CD14-positive monocyte (primary cell): ENCODE measurements at regions not wholly inside any gene's neighbourhood (a gene's known extent, or its start where the extent isn't known, plus 50 kb on each side); places are given as distances from the start of the nearest gene placed in this dataset.

Experiments used
- DNase-seq, 3 donors: peaks; one replicate each; pipeline ENCODE4 v3.0.0-alpha.2; 2011 to 2022
- H2AFZ ChIP-seq: 2 replicates; pipeline ENCODE4 v1.6.0; 2012; ENCODE audit warnings: mild to moderate bottlenecking, low read depth, low read length, inconsistent platforms; ENCODE audit not compliant: insufficient read depth, poor library complexity, severe bottlenecking
- H3K27ac ChIP-seq, 2 donors: 1 replicate in 1 of 2; 2 replicates in 1 of 2; pipeline ENCODE4 v1.5.1; 2012 to 2013; ENCODE audit warnings: low read length in 2 of 2, control low read depth in 1 of 2, inconsistent platforms in 1 of 2, low read depth in 1 of 2, mild to moderate bottlenecking in 1 of 2
- H3K27me3 ChIP-seq, 2 donors: one replicate each; pipeline versions ENCODE4 v1.6.0 to v1.6.1; 2011 to 2013; ENCODE audit warnings: low read length in 2 of 2; ENCODE audit not compliant: control insufficient read depth in 2 of 2, insufficient read depth in 2 of 2
- H3K36me3 ChIP-seq, 2 donors: replicated peaks in 1 of 2; 1 replicate in 1 of 2; 2 replicates in 1 of 2; pipeline versions ENCODE4 v1.5.1 to v1.6.1; 2012 to 2013; ENCODE audit warnings: low read length in 2 of 2, control low read depth in 1 of 2, inconsistent platforms in 1 of 2, mild to moderate bottlenecking in 1 of 2; ENCODE audit not compliant: insufficient read depth in 2 of 2, control insufficient read depth in 1 of 2
- H3K4me1 ChIP-seq, 2 donors: 1 replicate in 1 of 2; 2 replicates in 1 of 2; pipeline versions ENCODE4 v1.5.1 to v1.6.1; 2012 to 2013; ENCODE audit warnings: low read length in 2 of 2, control low read depth in 1 of 2, inconsistent platforms in 1 of 2, mild to moderate bottlenecking in 1 of 2, moderate library complexity in 1 of 2; ENCODE audit not compliant: insufficient read depth in 2 of 2, control insufficient read depth in 1 of 2
- H3K4me2 ChIP-seq: replicated peaks from 2 replicates; pipeline ENCODE3; 2012; ENCODE audit warnings: low read length, moderate library complexity, mild to moderate bottlenecking; ENCODE audit not compliant: poor library complexity, severe bottlenecking; ENCODE audit errors: extremely low read depth
- H3K4me3 ChIP-seq, 3 experiments: fragments of 200-600 bp in 1 of 3; sonication (generic) in 1 of 3; replicated peaks in 1 of 3; 1 replicate in 2 of 3; 2 replicates in 1 of 3; pipeline ENCODE4 v1.5.1; 2011 to 2013; ENCODE audit warnings: low read length in 3 of 3, mild to moderate bottlenecking in 3 of 3, control low read depth in 2 of 3, low read depth in 2 of 3, inconsistent platforms in 1 of 3, moderate library complexity in 1 of 3
- H3K79me2 ChIP-seq: 2 replicates; pipeline ENCODE4 v1.6.0; 2012; ENCODE audit warnings: mild to moderate bottlenecking, control low read depth, inconsistent platforms, low read length, moderate library complexity; ENCODE audit not compliant: insufficient read depth
- H3K9ac ChIP-seq: 2 replicates; pipeline ENCODE4 v1.6.0; 2017; ENCODE audit warnings: low read length, mild to moderate bottlenecking; ENCODE audit not compliant: insufficient read depth, poor library complexity, severe bottlenecking
- H3K9me3 ChIP-seq, 2 donors: replicated peaks in 1 of 2; 1 replicate in 1 of 2; 2 replicates in 1 of 2; pipeline versions ENCODE4 v1.5.1 to v1.6.1; 2012 to 2013; ENCODE audit warnings: low read length in 2 of 2, control low read depth in 1 of 2; ENCODE audit not compliant: control insufficient read depth in 1 of 2, insufficient read depth in 1 of 2
- H4K20me1 ChIP-seq: 2 replicates; pipeline ENCODE4 v1.6.0; 2012; ENCODE audit warnings: mild to moderate bottlenecking, low read length, control low read depth, moderate library complexity; ENCODE audit not compliant: insufficient read depth
- H3K27ac Mint-ChIP-seq, 7 donors: one replicate each; pipeline ENCODE4 v1.8.0; 2020; ENCODE audit warnings: mild to moderate bottlenecking in 7 of 7, mixed read lengths in 7 of 7, moderate library complexity in 6 of 7, inconsistent platforms in 2 of 7
- H3K27me3 Mint-ChIP-seq, 3 donors: one replicate each; pipeline ENCODE4 v1.8.0; 2021 to 2022; ENCODE audit warnings: low read depth in 3 of 3, mild to moderate bottlenecking in 3 of 3, mixed read lengths in 3 of 3, moderate library complexity in 3 of 3, inconsistent platforms in 1 of 3
- H3K36me3 Mint-ChIP-seq, 2 donors: one replicate each; pipeline ENCODE4 v1.8.0; 2020; ENCODE audit warnings: mixed read lengths in 2 of 2, inconsistent platforms in 1 of 2, mild to moderate bottlenecking in 1 of 2
- H3K4me1 Mint-ChIP-seq: one replicate; pipeline ENCODE4 v1.8.0; 2020; ENCODE audit warnings: mild to moderate bottlenecking, mixed read lengths
- H3K4me3 Mint-ChIP-seq, 2 donors: one replicate each; pipeline ENCODE4 v1.8.0; 2020; ENCODE audit warnings: mild to moderate bottlenecking in 2 of 2, mixed read lengths in 2 of 2, moderate library complexity in 1 of 2
- H3K9me3 Mint-ChIP-seq, 7 donors: one replicate each; pipeline ENCODE4 v1.8.0; 2020 to 2022; ENCODE audit warnings: mixed read lengths in 7 of 7, mild to moderate bottlenecking in 6 of 7, moderate library complexity in 6 of 7, inconsistent platforms in 2 of 7
- WGBS: methylation state at CpG from one replicate; pipeline ENCODE4 v1.1.5; 2013; ENCODE audit warnings: missing lambda C conversion rate; ENCODE audit not compliant: insufficient coverage; 5-methylcytosine and 5-hydroxymethylcytosine counted together
- intact Hi-C, 2 donors: fragments of 100-400 bp; cut with micrococcal nuclease; formaldehyde crosslinking; loops; one replicate each; pipeline versions ENCODE4 v1.15.0 to v1.15.1; 2023
- TF ChIP-seq, protein P1 (sequence below): fragments of 200-600 bp; IDR thresholded peaks from one replicate; pipeline ENCODE4 v1.8.0; 2022; ENCODE audit warnings: antibody characterized with exemption, mild to moderate bottlenecking

DNA sequence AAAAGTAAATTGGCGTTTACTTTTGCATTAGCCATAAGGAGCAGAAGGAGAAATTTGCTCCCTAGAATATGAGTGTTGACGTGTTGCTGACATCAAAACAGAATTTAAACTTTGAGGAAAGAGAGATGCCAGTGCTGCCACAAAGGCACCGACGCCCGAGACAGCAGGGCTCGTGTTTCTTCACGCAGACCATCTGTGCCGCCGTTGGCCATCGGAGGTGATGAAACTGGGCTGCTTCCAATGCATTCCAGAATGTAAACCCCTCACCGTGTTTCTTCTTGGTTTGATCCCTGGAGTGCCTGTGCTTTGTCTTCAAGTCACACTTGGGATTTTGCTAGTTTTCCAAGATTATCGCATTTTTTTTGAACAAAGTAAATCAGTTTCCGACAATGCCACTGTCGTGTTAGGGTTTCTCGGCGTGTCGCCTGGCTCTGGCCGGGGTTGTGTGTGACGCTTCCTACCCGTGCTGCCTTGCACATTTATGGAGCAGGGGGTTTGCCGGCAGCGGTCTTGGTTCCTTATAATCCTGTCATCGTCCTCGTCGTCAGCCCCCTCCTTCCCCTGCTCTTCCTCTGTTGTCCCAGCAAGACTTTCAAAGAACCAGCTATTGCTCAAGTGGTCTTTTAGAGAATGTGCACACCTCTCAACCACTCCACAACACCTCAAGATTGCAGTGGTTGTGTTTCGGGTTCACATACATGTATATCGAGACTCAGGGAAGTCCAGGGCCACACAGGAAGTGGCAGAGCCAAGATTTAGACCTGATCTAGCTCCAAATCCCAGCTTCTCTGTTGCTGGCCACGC is 103.9 kb downstream of the METRNL start:
- TF ChIP-seq, protein P1, sequence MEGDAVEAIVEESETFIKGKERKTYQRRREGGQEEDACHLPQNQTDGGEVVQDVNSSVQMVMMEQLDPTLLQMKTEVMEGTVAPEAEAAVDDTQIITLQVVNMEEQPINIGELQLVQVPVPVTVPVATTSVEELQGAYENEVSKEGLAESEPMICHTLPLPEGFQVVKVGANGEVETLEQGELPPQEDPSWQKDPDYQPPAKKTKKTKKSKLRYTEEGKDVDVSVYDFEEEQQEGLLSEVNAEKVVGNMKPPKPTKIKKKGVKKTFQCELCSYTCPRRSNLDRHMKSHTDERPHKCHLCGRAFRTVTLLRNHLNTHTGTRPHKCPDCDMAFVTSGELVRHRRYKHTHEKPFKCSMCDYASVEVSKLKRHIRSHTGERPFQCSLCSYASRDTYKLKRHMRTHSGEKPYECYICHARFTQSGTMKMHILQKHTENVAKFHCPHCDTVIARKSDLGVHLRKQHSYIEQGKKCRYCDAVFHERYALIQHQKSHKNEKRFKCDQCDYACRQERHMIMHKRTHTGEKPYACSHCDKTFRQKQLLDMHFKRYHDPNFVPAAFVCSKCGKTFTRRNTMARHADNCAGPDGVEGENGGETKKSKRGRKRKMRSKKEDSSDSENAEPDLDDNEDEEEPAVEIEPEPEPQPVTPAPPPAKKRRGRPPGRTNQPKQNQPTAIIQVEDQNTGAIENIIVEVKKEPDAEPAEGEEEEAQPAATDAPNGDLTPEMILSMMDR = no peak

DNA sequence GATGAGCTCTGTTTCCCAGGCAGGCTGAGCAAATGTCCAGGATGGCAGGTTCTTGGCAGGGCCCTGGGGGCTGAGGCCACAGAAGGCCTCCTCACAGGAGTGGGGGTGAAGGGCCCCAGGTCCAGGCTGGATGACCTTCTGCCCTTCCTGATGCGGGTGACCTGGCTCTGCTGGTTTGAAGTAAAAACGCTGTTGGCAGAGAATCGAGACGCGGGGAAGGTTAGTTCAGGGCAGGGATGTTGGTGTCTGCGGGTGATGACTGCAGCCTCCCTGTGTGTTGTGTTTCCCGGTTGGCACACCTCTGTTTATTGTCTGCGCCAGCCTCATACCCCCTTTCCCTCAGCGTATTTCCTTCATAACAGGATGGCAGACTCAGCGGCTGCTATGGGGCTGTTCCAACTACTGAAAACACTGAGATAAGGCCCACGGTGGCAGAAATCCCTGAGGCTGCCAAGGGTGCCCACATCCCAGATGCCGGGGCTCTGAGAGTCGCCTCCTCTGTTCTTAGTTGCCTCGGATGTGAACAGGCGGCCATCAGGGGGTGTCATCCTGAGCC is 104.6 kb downstream of the METRNL start:
- intact Hi-C loops = no loop called here
- H4K20me1 ChIP-seq = no peaks in the 10 kb centered on the region
- peak overlapping the region in 6 of 7 donors; percentile 45 to 98 (median 96) for H3K27ac Mint-ChIP-seq
- peaks cover 25 to 28% of the 10 kb centered on the region in 2 donors for H3K4me1 ChIP-seq
- peak overlapping the region in 1 of 3 experiments; percentile 9 for H3K4me3 ChIP-seq
- H3K36me3 Mint-ChIP-seq = peaks cover 3 to 4% of the 10 kb centered on the region in 2 donors
- H3K36me3 ChIP-seq = no peaks in the 10 kb centered on the region
- DNase-seq = no peak
- peaks cover 5 to 6% of the 10 kb centered on the region in 2 donors for H3K9me3 ChIP-seq
- H3K27me3 Mint-ChIP-seq = peaks cover 2 to 5% (median 4%) of the 10 kb centered on the region in 3 donors
- H3K27ac ChIP-seq = peak overlapping the region; percentile 79 to 81
- H3K4me1 Mint-ChIP-seq = peaks cover 31% of the 10 kb centered on the region
- TF ChIP-seq, protein P1 = no peak
- H3K27me3 ChIP-seq = no peaks in the 10 kb centered on the region
- peak overlapping the region; percentile 63 for H2AFZ ChIP-seq
- H3K9me3 Mint-ChIP-seq = peaks cover 9 to 13% (median 12%) of the 10 kb centered on the region in 7 donors
- H3K4me2 ChIP-seq = peak overlapping the region; percentile 3
- H3K9ac ChIP-seq = no peak overlapping the region
- H3K79me2 ChIP-seq = no peaks in the 10 kb centered on the region
- 84% methylated on average over 12 of the region's 15 CpGs for WGBS
- H3K4me3 Mint-ChIP-seq = no peak overlapping the region

More for the DNA sequence above, 103.9 kb downstream of the METRNL start:
- Histone ChIP-seq H3K4me1 (peaks cover 25 to 28% of the 10 kb centered on the region in 2 donors), H4K20me1 (no peaks in the 10 kb centered on the region), H3K79me2 (no peaks in the 10 kb centered on the region), H3K27ac (peak overlapping the region; percentile 79 to 81), H3K27me3 (no peaks in the 10 kb centered on the region), H3K4me3 (peak overlapping the region in 1 of 3 experiments; percentile 12), H3K4me2 (peak overlapping the region; percentile 16), H2AFZ (peak overlapping the region; percentile 63), H3K36me3 (no peaks in the 10 kb centered on the region), H3K9me3 (peaks cover 5 to 6% of the 10 kb centered on the region in 2 donors), H3K9ac (peak overlapping the region; percentile 52)
- 89% methylated on average over 21 of the region's 28 CpGs for WGBS
- H3K36me3 Mint-ChIP-seq = peaks cover 3 to 4% of the 10 kb centered on the region in 2 donors
- peaks cover 7 to 10% (median 9%) of the 10 kb centered on the region in 7 donors for H3K9me3 Mint-ChIP-seq
- no peak for DNase-seq
- H3K4me3 Mint-ChIP-seq = peak overlapping the region in 1 of 2 donors; percentile 63
- peak overlapping the region; percentile 91 to 98 (median 96) for H3K27ac Mint-ChIP-seq
- intact Hi-C loops = no loop called here
- peaks cover 31% of the 10 kb centered on the region for H3K4me1 Mint-ChIP-seq
- peaks cover 2 to 4% (median 3%) of the 10 kb centered on the region in 3 donors for H3K27me3 Mint-ChIP-seq
